H1 (cell line): ENCODE measurements at regions not wholly inside any gene's neighbourhood (a gene's known extent, or its start where the extent isn't known, plus 50 kb on each side); places are given as distances from the start of the nearest gene placed in this dataset.

Experiments used
- CTCF ChIA-PET: fragments of 300-600 bp; sonication (Branson Sonifier 250); formaldehyde crosslinking; loops from one replicate; lab custom pipeline; 2021; ENCODE audit not compliant: partially characterized antibody; lab: Charles Lee
- POLR2A ChIA-PET: fragments of 300-600 bp; sonication (Branson Sonifier 250); formaldehyde crosslinking; loops from one replicate; lab custom pipeline; 2021; ENCODE audit warnings: inconsistent platforms; ENCODE audit not compliant: partially characterized antibody; lab: Charles Lee
- DNase-seq, 2 experiments: peaks; one replicate each; pipeline versions ENCODE4 v3.0.0 to v3.0.0-alpha.2; 2010 to 2022; ENCODE audit warnings: low spot score in 2 of 2, low read depth in 1 of 2, mixed read lengths in 1 of 2
- FAIRE-seq: peaks from 2 replicates; lab custom pipeline; 2011; peaks lifted over from hg19 to GRCh38; lab: Jason Lieb, UNC
- H2AFZ ChIP-seq: 2 replicates; pipeline ENCODE4 v1.8.1; 2012; ENCODE audit warnings: low read length, inconsistent platforms
- H2AK5ac ChIP-seq: 2 replicates; pipeline ENCODE4 v1.6.1; 2013; ENCODE audit warnings: low read depth, low read length
- H2BK120ac ChIP-seq: replicated peaks from 2 replicates; pipeline ENCODE3; 2013; ENCODE audit warnings: low read depth, low read length, inconsistent platforms
- H2BK12ac ChIP-seq: 2 replicates; pipeline ENCODE4 v1.6.1; 2013; ENCODE audit warnings: low read depth, low read length
- H2BK15ac ChIP-seq: 2 replicates; pipeline ENCODE4 v1.6.1; 2013; ENCODE audit warnings: low read length
- H2BK20ac ChIP-seq: 2 replicates; pipeline ENCODE4 v1.6.1; 2013; ENCODE audit warnings: low read length
- H2BK5ac ChIP-seq: 2 replicates; pipeline ENCODE4 v1.6.1; 2013; ENCODE audit warnings: low read depth, low read length
- H3K14ac ChIP-seq: 2 replicates; pipeline ENCODE4 v1.6.1; 2013; ENCODE audit warnings: inconsistent platforms; ENCODE audit not compliant: insufficient read length
- H3K18ac ChIP-seq: 2 replicates; pipeline ENCODE4 v1.6.1; 2013; ENCODE audit warnings: low read length; ENCODE audit errors: extremely low read depth
- H3K23ac ChIP-seq: 2 replicates; pipeline ENCODE4 v1.6.1; 2013; ENCODE audit warnings: inconsistent platforms; ENCODE audit not compliant: insufficient read length
- H3K23me2 ChIP-seq: 2 replicates; pipeline ENCODE4 v1.6.1; 2013; ENCODE audit warnings: low read depth, low read length
- H3K27ac ChIP-seq: 2 replicates; pipeline ENCODE4 v1.6.1; 2011; ENCODE audit warnings: low read depth, low read length, inconsistent platforms
- H3K27me3 ChIP-seq, 4 experiments: replicated peaks in 1 of 4; 1 replicate in 1 of 4; 2 replicates in 3 of 4; pipeline versions ENCODE4 v1.6.1 to v1.8.1; 2011 to 2013; ENCODE audit warnings: low read length in 3 of 4, mild to moderate bottlenecking in 3 of 4, inconsistent platforms in 2 of 4, mixed read lengths in 2 of 4, moderate library complexity in 1 of 4; ENCODE audit not compliant: control insufficient read depth in 3 of 4, insufficient read depth in 3 of 4; ENCODE audit errors: extremely low read depth in 1 of 4
- H3K36me3 ChIP-seq, 4 experiments: 2 replicates each; pipeline versions ENCODE4 v1.6.1 to v1.8.1; 2011 to 2013; ENCODE audit warnings: mild to moderate bottlenecking in 4 of 4, low read length in 3 of 4, moderate library complexity in 2 of 4, control low read depth in 1 of 4, inconsistent platforms in 1 of 4; ENCODE audit not compliant: insufficient read depth in 4 of 4, control insufficient read depth in 2 of 4
- H3K4ac ChIP-seq: replicated peaks from 2 replicates; pipeline ENCODE3; 2013; ENCODE audit warnings: low read length, low read depth, mixed read lengths, inconsistent platforms; ENCODE audit not compliant: insufficient read length
- H3K4me1 ChIP-seq, 4 experiments: replicated peaks in 1 of 4; 1 replicate in 1 of 4; 2 replicates in 3 of 4; pipeline versions ENCODE4 v1.6.1 to v1.8.1; 2011 to 2013; ENCODE audit warnings: low read length in 3 of 4, inconsistent platforms in 2 of 4, mixed read lengths in 1 of 4; ENCODE audit not compliant: insufficient read depth in 4 of 4, control insufficient read depth in 3 of 4
- H3K4me2 ChIP-seq, 2 experiments: 2 replicates each; pipeline versions ENCODE4 v1.6.1 to v1.8.1; 2011 to 2013; ENCODE audit warnings: low read depth in 2 of 2, low read length in 2 of 2, control low read depth in 1 of 2, inconsistent platforms in 1 of 2, mild to moderate bottlenecking in 1 of 2; ENCODE audit not compliant: insufficient read depth in 1 of 2
- H3K4me3 ChIP-seq, 4 experiments: fragments of 200-600, 300-600 bp in 1 of 4; sonication (generic), shearing (Covaris generic), sonication (Bioruptor Twin) in 1 of 4; 2 replicates each; pipeline versions ENCODE4 v1.5.1 to v1.8.1; 2011 to 2016; ENCODE audit warnings: low read length in 4 of 4, low read depth in 3 of 4, control low read depth in 2 of 4, inconsistent platforms in 2 of 4, mild to moderate bottlenecking in 2 of 4, mixed read lengths in 1 of 4, moderate library complexity in 1 of 4; ENCODE audit not compliant: insufficient read depth in 2 of 4; ENCODE audit errors: extremely low read depth in 1 of 4
- H3K56ac ChIP-seq: replicated peaks from 2 replicates; pipeline ENCODE3; 2013; ENCODE audit warnings: low read depth, mild to moderate bottlenecking, mixed read lengths, low read length, inconsistent platforms; ENCODE audit not compliant: insufficient read length
- H3K79me1 ChIP-seq: 2 replicates; pipeline ENCODE4 v1.6.1; 2013; ENCODE audit warnings: low read depth, low read length, control low read depth
- H3K79me2 ChIP-seq, 2 experiments: 2 replicates each; pipeline versions ENCODE4 v1.6.1 to v1.8.1; 2012 to 2013; ENCODE audit warnings: low read length in 2 of 2, mild to moderate bottlenecking in 2 of 2, inconsistent platforms in 1 of 2; ENCODE audit not compliant: insufficient read depth in 2 of 2, control insufficient read depth in 1 of 2
- H3K9ac ChIP-seq, 4 experiments: replicated peaks in 1 of 4; 1 replicate in 1 of 4; 2 replicates in 3 of 4; pipeline versions ENCODE4 v1.6.1 to v1.8.1; 2011 to 2013; ENCODE audit warnings: low read depth in 3 of 4, low read length in 3 of 4, control low read depth in 2 of 4, mild to moderate bottlenecking in 2 of 4, moderate library complexity in 2 of 4, inconsistent platforms in 1 of 4; ENCODE audit errors: extremely low read depth in 1 of 4
- H3K9me3 ChIP-seq, 2 experiments: 2 replicates each; pipeline versions ENCODE4 v1.6.1 to v1.8.1; 2012 to 2013; ENCODE audit warnings: mild to moderate bottlenecking in 2 of 2, moderate library complexity in 2 of 2, control low read depth in 1 of 2, inconsistent platforms in 1 of 2, low read depth in 1 of 2, low read length in 1 of 2, mixed read lengths in 1 of 2; ENCODE audit not compliant: insufficient read depth in 2 of 2
- H4K20me1 ChIP-seq, 2 experiments: replicated peaks in 1 of 2; 2 replicates each; pipeline versions ENCODE3 to v1.8.1; 2011 to 2013; ENCODE audit warnings: inconsistent platforms in 2 of 2, low read length in 2 of 2, mild to moderate bottlenecking in 1 of 2; ENCODE audit not compliant: insufficient read depth in 2 of 2, control insufficient read depth in 1 of 2
- H4K5ac ChIP-seq: 2 replicates; pipeline ENCODE4 v1.6.1; 2013; ENCODE audit warnings: low read length, low read depth, mixed read lengths, inconsistent platforms; ENCODE audit not compliant: insufficient read length
- H4K8ac ChIP-seq: 2 replicates; pipeline ENCODE4 v1.8.0; 2013; ENCODE audit warnings: mild to moderate bottlenecking, moderate library complexity, low read length, inconsistent platforms; ENCODE audit not compliant: insufficient read depth; ENCODE audit errors: extremely low read depth
- H4K91ac ChIP-seq: replicated peaks from 2 replicates; pipeline ENCODE3; 2013; ENCODE audit warnings: low read length, mixed read lengths, inconsistent platforms; ENCODE audit not compliant: insufficient read length
- BACH1 ChIP-seq: IDR thresholded peaks from 2 replicates; pipeline ENCODE4 v1.6.1; 2012; ENCODE audit warnings: low read length, improper control_type of control experiment
- CBX5 ChIP-seq: fragments of 300-800, 300-1000 bp; sonication (generic); IDR thresholded peaks from 2 replicates; pipeline ENCODE4 v1.7.1; 2016; ENCODE audit warnings: antibody characterized with exemption, low read length, low read depth
- CEBPB ChIP-seq: IDR thresholded peaks from 2 replicates; pipeline ENCODE4 v1.6.1; 2012; ENCODE audit warnings: low read depth, low read length
- GABPA ChIP-seq: IDR thresholded peaks from 2 replicates; pipeline ENCODE4 v1.6.1; 2011; ENCODE audit warnings: mild to moderate bottlenecking, low read length, moderate library complexity, borderline replicate concordance; ENCODE audit not compliant: insufficient read depth
- HDAC2 ChIP-seq, 2 experiments: fragments of 300-600 bp in 1 of 2; sonication (generic) in 1 of 2; IDR thresholded peaks; 2 replicates each; pipeline ENCODE4 v1.6.1; 2011 to 2012; ENCODE audit warnings: low read depth in 2 of 2, low read length in 2 of 2, mild to moderate bottlenecking in 2 of 2, moderate library complexity in 2 of 2, borderline replicate concordance in 1 of 2, inconsistent platforms in 1 of 2
- HDAC6 ChIP-seq: IDR thresholded peaks from one replicate; pipeline ENCODE4 v1.7.1; 2012; ENCODE audit warnings: low read depth, mild to moderate bottlenecking, inconsistent platforms, low read length, moderate library complexity
- PHF8 ChIP-seq: fragments of 200-600 bp; sonication (generic); conservative IDR thresholded peaks from 2 replicates; pipeline ENCODE4 v1.7.1; 2012; ENCODE audit warnings: low read depth, mild to moderate bottlenecking, inconsistent platforms, low read length, moderate library complexity
- TEAD4 ChIP-seq: IDR thresholded peaks from 2 replicates; pipeline ENCODE4 v1.6.1; 2012; ENCODE audit warnings: low read depth, low read length, inconsistent platforms, mixed read lengths
- WGBS, 2 experiments: shearing (Covaris generic) in 1 of 2; methylation state at CpG; one replicate each; pipeline versions ENCODE4 v1.1.6 to v1.1.7; 2013 to 2015; ENCODE audit warnings: low lambda C conversion rate in 2 of 2, mixed read lengths in 2 of 2, inconsistent platforms in 1 of 2, low coverage in 1 of 2, missing lambda C conversion rate in 1 of 2; ENCODE audit not compliant: insufficient replicate concordance in 2 of 2, insufficient coverage in 1 of 2, insufficient read length in 1 of 2; ENCODE audit errors: extremely low coverage in 1 of 2, missing lambda C conversion rate in 1 of 2; 5-methylcytosine and 5-hydroxymethylcytosine counted together
- TF ChIP-seq, protein P1 (sequence below): IDR thresholded peaks from 2 replicates; pipeline ENCODE4 v1.6.1; 2012; ENCODE audit warnings: inconsistent platforms

DNA sequence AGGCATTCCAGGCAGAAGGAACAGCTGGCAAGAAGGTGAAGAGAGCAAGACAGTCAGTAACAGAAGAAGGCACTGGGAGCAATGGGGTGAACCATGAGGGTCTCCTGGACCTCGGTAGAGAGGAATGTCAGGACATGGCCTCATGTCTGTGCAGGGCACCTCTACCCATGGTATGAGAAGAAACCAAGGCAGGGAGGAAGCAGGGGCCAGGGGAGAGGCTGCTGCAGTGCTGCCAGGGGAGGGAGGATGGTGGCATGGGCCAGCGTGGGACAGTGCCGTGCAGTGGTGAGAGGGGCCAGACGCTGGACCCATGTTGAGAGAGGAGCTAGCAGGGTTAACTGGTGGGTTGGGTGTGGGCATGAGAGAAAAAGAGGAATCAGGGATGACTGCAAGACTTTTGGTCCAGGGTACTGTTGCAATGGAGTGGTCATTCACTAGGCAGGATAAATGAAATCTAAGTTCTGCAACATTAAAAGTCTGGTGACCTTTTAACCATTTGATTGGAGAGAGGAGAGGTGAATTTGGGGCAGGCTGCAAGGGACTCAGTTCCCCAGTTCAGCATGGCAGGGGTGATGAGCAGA lies 577.6 kb downstream of the MATN1 start:
- ChIA-PET CTCF (no interaction called here), POLR2A (no interaction called here)
- no peak overlapping the region for H3K4ac ChIP-seq
- H3K36me3 ChIP-seq, result no peaks in the 10 kb centered on the region
- H4K91ac ChIP-seq, result no peak overlapping the region
- DNase-seq (no peak), FAIRE-seq (no peak)
- no peak overlapping the region for H2BK5ac ChIP-seq
- no peaks in the 10 kb centered on the region; the same call in 1 of the 2 replicates for H3K23me2 ChIP-seq
- no peak overlapping the region for H4K5ac ChIP-seq
- no peak overlapping the region for H3K18ac ChIP-seq
- no peak overlapping the region for H3K9ac ChIP-seq
- H3K79me2 ChIP-seq, result no peaks in the 10 kb centered on the region
- no peak overlapping the region for H2AFZ ChIP-seq
- H3K4me1 ChIP-seq, result no peaks in the 10 kb centered on the region
- 79% methylated on average over 4 of the region's 4 CpGs; no CpG with 5 or more reads in 1 of the 2 experiments for WGBS, 2 experiments
- H2BK15ac ChIP-seq, result no peak overlapping the region
- no peak overlapping the region for H3K4me3 ChIP-seq
- no peak overlapping the region for H3K14ac ChIP-seq
- H2BK12ac ChIP-seq, result no peak overlapping the region
- H3K27me3 ChIP-seq, result no peaks in the 10 kb centered on the region
- no peak overlapping the region for H3K4me2 ChIP-seq
- H3K27ac ChIP-seq, result no peak overlapping the region
- H3K79me1 ChIP-seq, result no peaks in the 10 kb centered on the region
- no peaks in the 10 kb centered on the region for H4K20me1 ChIP-seq
- H3K23ac ChIP-seq, result no peak overlapping the region
- no peak overlapping the region for H4K8ac ChIP-seq
- TF ChIP-seq, protein P1, sequence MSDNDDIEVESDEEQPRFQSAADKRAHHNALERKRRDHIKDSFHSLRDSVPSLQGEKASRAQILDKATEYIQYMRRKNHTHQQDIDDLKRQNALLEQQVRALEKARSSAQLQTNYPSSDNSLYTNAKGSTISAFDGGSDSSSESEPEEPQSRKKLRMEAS, result no peak
- no peak for TF ChIP-seq HDAC6
- no peak for TF ChIP-seq GABPA
- no peak for TF ChIP-seq CBX5
- no peak for TF ChIP-seq CEBPB
- TF ChIP-seq TEAD4, result no peak
- no peak for TF ChIP-seq PHF8
- TF ChIP-seq HDAC2 (IDR thresholded peaks at IDR 0.05; ENCODE audit: borderline replicate concordance in 1 of 2, low read depth in 2 of 2, low read length in 2 of 2), result no peak
- TF ChIP-seq BACH1, result no peak
- TF ChIP-seq, all 59 proteins: peak for 0
- no peak overlapping the region for H3K56ac ChIP-seq
- H2BK20ac ChIP-seq, result no peak overlapping the region
- no peak overlapping the region for H2AK5ac ChIP-seq
- H2BK120ac ChIP-seq, result no peak overlapping the region
- H3K9me3 ChIP-seq, result peaks cover 12 to 20% of the 10 kb centered on the region in 2 experiments
